HG02759 (cell line): ENCODE measurements at regions not wholly inside any gene's neighbourhood (a gene's known extent, or its start where the extent isn't known, plus 50 kb on each side); places are given as distances from the start of the nearest gene placed in this dataset.
"Not testable (repeated sequence)": the region's sequence is repeated elsewhere in the genome, so short reads cannot be mapped to it uniquely, and the experiment has no call there.

Source experiments
- ATAC-seq: cut with Tn5 transposase; IDR thresholded peaks from one replicate; pipeline ENCODE4 v1.9.1; 2021; ENCODE audit warnings: mild to moderate bottlenecking, moderate library complexity; ENCODE audit not compliant: unreplicated experiment

- no peak for ATAC-seq
Measured at GRCh38 chr5:101404531-101404930, 501.4 kb upstream of the ST8SIA4 start.

DNA sequence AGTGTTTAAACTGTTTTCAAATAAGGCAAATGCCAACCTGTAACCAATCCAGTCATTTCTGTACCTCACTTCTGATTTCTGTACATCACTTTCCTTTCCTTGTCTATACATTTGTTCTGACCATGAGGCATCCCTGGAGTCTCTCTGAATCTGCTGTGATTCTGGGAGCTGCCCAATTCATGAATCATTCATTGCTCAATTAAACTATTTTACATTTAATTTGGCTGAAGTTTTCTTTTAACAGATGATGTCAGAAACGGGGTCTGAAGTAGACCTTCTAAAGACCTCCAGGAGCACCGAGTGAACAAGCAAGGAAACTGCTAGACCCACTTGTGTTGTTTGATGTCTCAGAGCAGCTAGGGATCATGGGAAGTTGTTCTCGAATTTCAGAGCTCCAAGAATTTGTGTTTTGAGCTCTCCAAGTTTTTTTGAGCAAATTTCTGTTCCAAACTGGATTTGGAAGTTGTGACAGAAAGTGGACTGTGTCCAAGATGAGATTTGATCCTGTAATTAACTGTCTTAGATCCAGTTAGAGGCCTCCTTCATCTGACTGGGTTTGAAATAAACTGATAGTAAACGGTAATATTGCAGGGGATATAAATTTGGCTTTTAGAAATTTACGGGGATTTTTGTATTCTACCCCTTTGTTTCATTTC is 490.8 kb upstream of the ST8SIA4 start:
- no peak for ATAC-seq

DNA sequence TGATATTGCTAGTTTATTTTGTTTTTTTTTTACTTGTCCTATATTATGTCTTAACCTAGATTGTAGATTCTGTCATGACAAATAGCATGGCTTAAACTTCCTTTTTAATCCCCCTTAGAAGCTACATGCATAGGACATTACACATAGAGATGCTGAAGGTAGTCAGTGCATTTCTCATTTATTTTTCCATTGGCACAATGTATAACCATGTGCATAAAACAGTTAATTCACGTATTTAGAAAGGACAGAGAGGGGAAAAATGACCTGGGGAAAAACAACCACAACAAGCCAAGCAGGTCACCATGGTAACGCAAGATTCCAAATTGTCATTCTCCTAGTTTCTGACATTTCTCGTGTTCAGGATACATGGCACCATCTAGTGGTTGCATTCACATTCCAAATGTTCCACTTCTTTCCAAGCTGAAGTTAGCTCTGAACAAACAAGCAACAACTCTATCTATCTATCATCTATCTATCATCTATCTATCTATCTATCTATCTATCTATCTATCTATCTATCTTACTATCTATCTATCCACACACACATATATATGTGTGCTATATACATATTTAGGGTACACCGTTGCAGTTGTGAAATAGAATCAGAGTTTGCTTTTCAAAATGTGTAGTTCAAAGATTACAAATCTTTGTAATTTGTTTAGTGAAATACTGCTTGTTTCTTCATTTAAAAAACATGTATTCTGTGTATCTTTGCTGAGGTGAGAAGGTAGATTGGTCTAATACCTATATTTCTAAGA is 487.2 kb upstream of the ST8SIA4 start:
- ATAC-seq: peak; percentile 63

DNA sequence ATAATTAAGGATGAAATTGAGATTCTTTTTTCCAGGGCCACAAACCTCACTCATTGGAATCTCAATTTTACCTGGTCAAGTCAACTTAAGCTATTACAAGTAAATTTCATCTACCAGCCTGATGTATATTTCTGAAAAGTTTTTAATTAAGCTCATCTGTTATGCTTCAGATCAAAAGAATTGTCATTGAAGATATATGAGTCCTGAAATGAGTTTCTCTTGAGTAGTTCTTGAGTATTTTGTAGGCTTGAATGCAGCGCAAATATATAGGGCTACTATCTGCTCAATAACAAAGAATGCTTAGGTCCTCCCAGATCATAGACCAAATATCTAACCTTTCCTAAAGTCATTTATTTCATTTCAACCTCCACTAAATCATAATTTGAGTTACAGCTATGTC is 482.2 kb upstream of the ST8SIA4 start:
- no peak for ATAC-seq

DNA sequence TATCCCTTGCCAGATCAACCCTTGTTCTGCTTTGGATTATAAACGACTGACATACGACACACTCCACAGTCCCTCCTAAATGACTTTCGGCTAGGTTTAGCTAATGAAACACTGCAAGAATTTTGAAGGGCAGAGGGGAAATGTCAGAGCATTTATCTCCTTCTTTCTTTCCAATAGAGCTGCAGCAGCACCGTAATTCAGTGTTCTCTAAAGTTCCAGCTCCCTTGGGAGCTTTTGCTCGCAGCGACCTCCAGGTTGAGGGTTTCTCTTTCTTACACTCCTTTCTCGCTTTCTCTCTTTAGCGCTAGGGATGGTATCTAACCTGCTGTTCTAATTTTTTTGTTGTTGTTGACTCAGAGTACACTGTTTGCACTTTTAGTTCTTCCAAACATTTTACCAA is 467.1 kb upstream of the ST8SIA4 start:
- ATAC-seq: no peak

DNA sequence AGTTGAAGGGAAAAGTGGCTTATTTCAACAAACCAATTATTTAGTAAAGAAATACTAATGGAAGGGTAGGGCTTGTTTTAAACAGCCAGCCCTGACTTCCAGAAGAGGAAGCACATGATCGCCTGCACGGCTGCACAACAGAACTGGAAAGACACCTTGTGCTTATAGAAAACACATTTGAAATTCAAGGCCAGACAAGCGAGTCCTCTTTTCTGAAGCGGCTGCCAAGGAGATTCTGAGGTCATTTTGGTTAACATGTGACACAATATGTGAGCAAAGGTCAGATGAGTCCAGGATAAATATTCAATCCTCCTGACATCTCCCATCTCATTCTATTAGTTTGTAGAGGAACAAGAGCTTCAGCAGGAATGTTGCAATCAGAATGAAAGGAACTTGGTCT is 461.4 kb upstream of the ST8SIA4 start:
- ATAC-seq: no peak

DNA sequence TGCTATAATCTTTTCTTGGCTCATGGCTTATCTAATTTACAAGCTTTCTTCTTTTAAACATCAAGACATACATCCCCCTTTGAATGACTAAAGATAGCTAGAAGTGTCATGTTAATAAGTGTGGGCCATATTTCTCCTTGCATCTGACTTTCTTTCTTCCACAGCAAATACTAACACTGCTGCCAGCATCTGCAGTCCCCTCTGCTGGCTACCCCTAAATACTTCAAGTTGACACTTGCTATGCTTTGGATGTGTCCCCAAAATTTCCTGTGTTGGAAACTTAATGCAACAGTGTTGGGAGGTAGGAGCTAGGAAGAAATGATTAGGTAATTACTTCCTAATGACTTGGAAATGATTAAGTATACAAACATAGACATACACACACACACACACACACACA is 459.0 kb upstream of the ST8SIA4 start:
- no peak for ATAC-seq

DNA sequence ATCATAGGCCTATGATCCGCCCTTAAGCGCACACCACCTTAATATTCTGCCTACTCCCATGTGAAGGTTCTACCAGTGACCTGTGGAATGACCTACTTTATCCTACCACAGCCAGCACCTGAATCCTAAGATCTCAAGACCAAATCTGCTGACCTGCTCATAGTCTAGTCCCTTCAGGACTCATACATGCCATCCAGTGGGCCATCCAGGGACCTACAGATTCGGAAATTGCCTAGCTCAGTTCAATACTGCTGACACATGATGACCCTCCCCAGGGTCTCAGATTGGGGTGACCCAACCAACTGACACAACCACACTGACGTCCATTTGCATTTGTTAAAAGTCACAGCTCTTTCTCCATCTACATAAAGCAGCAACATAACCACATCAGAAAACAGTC is 443.8 kb upstream of the ST8SIA4 start:
- no peak for ATAC-seq

DNA sequence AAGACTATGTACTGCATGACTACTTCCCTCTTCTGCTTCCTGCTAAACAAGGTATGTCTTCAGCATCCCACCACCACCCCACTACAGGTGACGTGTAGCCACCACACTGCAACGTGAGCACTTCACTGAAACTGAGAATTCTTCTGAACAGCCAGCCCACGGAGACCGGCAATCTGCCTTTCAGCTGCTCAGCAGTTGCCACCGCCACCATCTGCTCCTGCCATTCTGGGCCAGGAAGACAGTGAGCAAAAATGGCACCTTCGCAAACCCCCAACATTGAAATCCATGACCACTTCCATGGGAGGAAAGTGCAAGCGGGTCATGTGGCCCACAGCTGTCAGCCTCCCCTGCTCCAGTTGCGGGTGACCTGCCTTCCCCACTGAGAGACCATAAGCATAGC is 443.4 kb upstream of the ST8SIA4 start:
- ATAC-seq: no peak

DNA sequence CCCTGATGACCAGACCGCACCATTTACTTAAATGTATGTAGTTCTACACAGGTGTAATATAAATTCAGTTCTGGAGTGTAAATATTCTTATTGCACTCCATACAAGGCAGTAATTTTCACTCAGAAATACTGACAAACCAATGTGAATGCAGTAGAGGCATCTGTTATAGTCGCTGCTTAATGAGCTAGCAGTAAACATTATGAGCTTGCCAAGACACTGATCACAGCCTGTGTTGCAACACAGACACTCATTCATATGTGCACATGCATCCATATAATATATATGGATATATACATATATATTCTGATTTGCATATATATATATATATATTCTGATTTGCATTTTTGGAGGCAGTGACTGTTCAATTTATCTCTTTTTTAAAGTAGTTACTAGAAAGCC is 435.1 kb upstream of the ST8SIA4 start:
- no peak for ATAC-seq

DNA sequence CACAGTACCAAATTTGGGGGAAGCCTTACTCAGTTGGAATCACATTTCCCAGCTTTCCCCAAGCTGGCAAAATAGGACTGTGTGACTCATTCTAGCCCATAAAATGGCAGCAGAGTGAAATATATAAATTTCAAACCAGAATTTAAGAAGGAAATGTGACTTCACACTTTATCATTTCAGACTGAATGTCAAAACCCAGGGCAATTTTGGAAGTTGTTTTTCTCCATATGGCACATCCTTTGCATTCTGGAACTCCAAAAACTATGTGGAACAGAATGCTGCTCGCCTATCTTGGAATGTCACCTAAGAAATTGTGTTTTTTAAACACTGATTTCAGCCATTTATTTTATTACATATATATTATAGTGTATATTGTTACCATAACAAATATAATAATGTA is 424.7 kb upstream of the ST8SIA4 start:
- ATAC-seq: no peak

DNA sequence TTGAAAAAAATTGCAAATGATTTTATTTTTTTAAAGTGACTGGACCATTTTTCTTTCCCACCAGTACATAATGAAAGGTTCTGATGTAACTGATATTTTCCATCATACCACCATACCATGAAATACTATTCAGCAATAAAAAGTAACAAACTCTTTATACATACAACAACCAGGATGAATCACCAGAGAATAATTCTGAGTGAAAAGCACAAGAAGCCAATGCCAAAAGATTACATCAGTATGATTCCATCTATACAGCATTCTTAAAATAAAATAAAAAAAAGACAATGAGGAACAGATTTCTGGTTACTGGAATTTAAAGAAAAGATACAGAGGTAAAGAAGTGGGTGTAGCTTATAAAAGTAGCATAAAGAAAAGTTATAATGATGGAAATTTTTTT is 423.7 kb upstream of the ST8SIA4 start:
- no peak for ATAC-seq

DNA sequence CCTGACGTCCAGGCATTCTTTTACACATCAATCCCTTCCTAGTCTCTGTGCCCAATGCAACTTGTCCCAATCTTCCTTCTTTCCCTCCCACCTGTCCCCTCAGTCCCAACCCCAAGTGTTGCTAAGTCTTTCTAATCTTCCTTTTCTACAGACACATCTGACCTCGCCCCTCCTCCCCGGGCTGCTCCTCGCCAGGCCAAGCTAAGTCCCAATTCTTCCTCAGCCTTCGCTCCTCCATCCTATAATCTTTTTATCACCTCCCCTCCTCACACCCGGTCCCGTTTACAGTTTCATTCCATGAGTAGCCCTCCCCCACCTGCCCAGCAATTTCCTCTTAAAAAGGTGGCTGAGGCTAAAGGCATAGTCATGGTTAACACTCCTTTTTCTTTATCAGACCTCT is 413.3 kb upstream of the ST8SIA4 start:
- not testable (repeated sequence) for ATAC-seq

- ATAC-seq: no peak
Measured at GRCh38 chr5:101306391-101307137, 403.5 kb upstream of the ST8SIA4 start.

DNA sequence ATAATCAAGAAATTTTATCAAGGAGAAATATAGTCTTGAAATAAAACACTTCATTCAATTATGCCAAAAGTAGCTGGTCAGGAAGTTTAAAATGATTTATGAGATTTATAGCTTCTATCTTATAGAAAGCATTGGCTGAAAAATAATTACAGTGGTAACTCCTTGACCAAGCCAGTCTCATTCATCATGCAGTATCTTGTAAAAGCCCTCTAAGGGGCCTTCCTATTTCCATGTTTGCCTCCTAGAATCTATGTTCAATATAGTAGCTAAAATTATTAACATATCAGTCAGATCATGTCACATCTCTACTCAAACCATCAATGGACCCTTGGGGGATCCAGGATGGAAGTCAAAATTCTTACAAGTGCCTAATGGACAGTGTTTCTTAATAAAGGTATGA is 393.4 kb upstream of the ST8SIA4 start:
- no peak for ATAC-seq

DNA sequence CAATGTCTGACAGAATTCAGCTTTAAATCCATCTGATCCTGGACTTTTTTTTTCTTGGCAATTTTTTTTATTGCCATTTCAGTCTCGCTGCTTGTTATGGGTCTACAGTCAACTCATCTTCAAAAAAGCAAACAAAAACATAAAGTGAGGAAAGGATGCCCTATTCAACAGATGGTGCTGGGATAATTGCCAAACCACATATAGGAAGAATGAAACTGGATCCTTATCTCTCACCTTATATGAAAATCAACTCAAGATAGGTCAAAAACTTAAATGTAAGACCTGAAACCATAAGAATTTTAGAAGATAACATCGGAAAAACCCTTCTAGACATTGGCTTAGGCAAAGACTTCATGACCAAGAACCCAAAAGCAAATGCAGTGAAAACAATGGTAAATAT is 389.1 kb upstream of the ST8SIA4 start:
- no peak for ATAC-seq

- not testable (repeated sequence) for ATAC-seq
Measured at GRCh38 chr5:101290761-101291160, 387.7 kb upstream of the ST8SIA4 start.

- no peak for ATAC-seq
Measured at GRCh38 chr5:101288633-101289032, 385.6 kb upstream of the ST8SIA4 start.

GRCh38 chr5:101284736-101285375 is 381.8 kb upstream of the ST8SIA4 start:
- ATAC-seq: no peak

DNA sequence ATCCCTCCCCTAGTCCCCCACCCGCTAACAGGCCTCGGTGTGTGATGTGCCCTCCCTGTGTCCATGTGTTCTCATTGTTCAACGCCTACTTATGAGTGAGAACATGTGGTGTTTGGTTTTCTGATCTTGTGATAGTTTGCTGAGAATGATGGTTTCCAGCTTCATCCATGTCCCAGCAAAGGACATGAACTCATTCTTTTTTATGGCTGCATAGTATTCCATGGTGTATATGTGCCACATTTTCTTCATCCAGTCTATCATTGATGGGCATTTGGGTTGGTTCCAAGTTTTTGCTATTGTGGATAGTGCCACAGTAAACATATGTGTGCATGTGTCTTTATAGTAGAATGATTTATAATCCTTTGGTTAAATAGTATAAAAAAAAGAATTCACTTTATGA is 380.9 kb upstream of the ST8SIA4 start:
- ATAC-seq: not testable (repeated sequence)

GRCh38 chr5:101278917-101279316 is 375.8 kb upstream of the ST8SIA4 start:
- ATAC-seq: no peak
